ENCODE measurements at regions not wholly inside any gene's neighbourhood (a gene's known extent, or its start where the extent isn't known, plus 50 kb on each side); places are given as distances from the start of the nearest gene placed in this dataset.

DNA sequence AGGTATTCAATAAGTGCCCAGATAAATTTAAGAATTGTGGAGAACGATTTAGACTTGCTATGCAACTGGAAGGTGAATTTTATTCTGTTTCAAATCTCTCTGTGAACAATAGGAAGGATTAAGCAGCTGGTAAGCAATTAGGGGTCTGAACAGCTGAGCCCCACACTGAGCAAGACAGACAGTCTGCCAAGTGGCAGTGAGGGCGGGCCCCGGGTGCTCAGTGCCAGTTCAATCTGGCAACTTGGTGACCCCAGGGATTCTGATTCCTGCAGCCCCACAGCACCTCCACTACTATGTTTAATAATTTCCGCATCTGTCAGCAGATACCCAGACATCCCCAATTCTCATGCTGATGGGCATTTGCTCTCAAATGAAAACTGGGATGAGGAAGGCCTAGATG, 317.3 kb downstream of the PPP1R2C start:
- Histone ChIP-seq H3K4me2 (ENCODE audit: insufficient read depth, low read length, poor library complexity, severe bottlenecking) (no peak overlapping the region), H3K14ac (ENCODE audit: low read length) (no peak overlapping the region), H3K4ac (ENCODE audit: low read length) (no peak overlapping the region), H3K27me3 (ENCODE audit: control insufficient read depth in 3 of 3, insufficient read depth in 3 of 3, low read depth in 1 of 3, low read length in 3 of 3) (no peaks in the 10 kb centered on the region), H2AK5ac (ENCODE audit: low read depth, low read length) (no peak overlapping the region), H3K18ac (ENCODE audit: low read length) (no peak overlapping the region), H2BK15ac (ENCODE audit: low read length) (no peak overlapping the region), H2BK120ac (ENCODE audit: low read depth, low read length) (no peak overlapping the region), H2BK12ac (ENCODE audit: low read length) (no peak overlapping the region), H3K4me3 (ENCODE audit: low read length in 2 of 2) (no peak overlapping the region), H3K23ac (ENCODE audit: low read depth, low read length, poor library complexity) (no peak overlapping the region), H3K79me1 (ENCODE audit: low read depth, low read length) (no peaks in the 10 kb centered on the region), H3K27ac (replicated peaks; ENCODE audit: low read length) (no peak overlapping the region), H3K9me3 (replicated peaks in 1 of 2; ENCODE audit: control insufficient read depth in 2 of 2, insufficient read depth in 1 of 2, low read depth in 1 of 2, low read length in 2 of 2) (no peaks in the 10 kb centered on the region), H3K9ac (ENCODE audit: low read depth, low read length, poor library complexity) (no peak overlapping the region), H4K8ac (ENCODE audit: low read depth, low read length) (no peak overlapping the region), H2AFZ (ENCODE audit: low read length) (no peak overlapping the region), H3K36me3 (replicated peaks in 1 of 2; ENCODE audit: control insufficient read depth in 2 of 2, insufficient read depth in 2 of 2, low read length in 2 of 2) (no peaks in the 10 kb centered on the region), H2BK5ac (ENCODE audit: low read length) (no peak overlapping the region), H3K4me1 (ENCODE audit: control insufficient read depth in 2 of 2, insufficient read depth in 1 of 2, low read depth in 1 of 2, low read length in 2 of 2) (peaks cover 0 to 1% of the 10 kb centered on the region in 2 donors), H4K91ac (ENCODE audit: low read depth, low read length, poor library complexity) (no peak overlapping the region)
- WGBS, 2 donors (ENCODE audit: extremely low coverage in 2 of 2, insufficient read length in 2 of 2, insufficient replicate concordance in 1 of 2), result no CpG with 5 or more reads among the region's 4 CpGs
- DNase-seq (ENCODE audit: low spot score), result no peak

DNA sequence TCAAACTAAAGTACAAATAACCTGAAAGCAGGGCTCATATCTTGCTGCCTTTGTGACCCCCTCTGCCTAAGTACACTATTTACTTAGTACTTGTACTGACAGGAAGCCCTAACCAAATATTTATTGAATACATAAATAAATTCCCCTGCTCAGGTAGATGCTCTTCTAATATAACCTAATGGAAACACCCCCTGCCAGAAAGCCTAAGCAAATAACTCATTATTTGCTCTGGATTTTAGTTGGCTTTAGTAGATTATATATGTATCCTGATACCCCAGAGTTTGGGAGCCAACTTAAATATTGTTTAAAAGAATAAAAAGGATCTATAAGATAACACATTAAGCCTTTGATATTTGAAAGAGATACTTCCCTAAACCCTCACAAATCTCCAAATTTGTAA, 318.2 kb downstream of the PPP1R2C start:
- Histone ChIP-seq H3K23ac (ENCODE audit: low read depth, low read length, poor library complexity) (no peak overlapping the region), H3K36me3 (replicated peaks in 1 of 2; ENCODE audit: control insufficient read depth in 2 of 2, insufficient read depth in 2 of 2, low read length in 2 of 2) (no peaks in the 10 kb centered on the region), H3K27me3 (ENCODE audit: control insufficient read depth in 3 of 3, insufficient read depth in 3 of 3, low read depth in 1 of 3, low read length in 3 of 3) (no peaks in the 10 kb centered on the region), H3K14ac (ENCODE audit: low read length) (no peak overlapping the region), H4K91ac (ENCODE audit: low read depth, low read length, poor library complexity) (no peak overlapping the region), H3K4me3 (ENCODE audit: low read length in 2 of 2) (no peak overlapping the region), H2BK15ac (ENCODE audit: low read length) (no peak overlapping the region), H3K4me2 (ENCODE audit: insufficient read depth, low read length, poor library complexity, severe bottlenecking) (no peak overlapping the region), H2AFZ (ENCODE audit: low read length) (no peak overlapping the region), H3K9me3 (replicated peaks in 1 of 2; ENCODE audit: control insufficient read depth in 2 of 2, insufficient read depth in 1 of 2, low read depth in 1 of 2, low read length in 2 of 2) (no peaks in the 10 kb centered on the region), H4K8ac (ENCODE audit: low read depth, low read length) (no peak overlapping the region), H2AK5ac (ENCODE audit: low read depth, low read length) (no peak overlapping the region), H3K18ac (ENCODE audit: low read length) (no peak overlapping the region), H2BK12ac (ENCODE audit: low read length) (no peak overlapping the region), H3K4me1 (ENCODE audit: control insufficient read depth in 2 of 2, insufficient read depth in 1 of 2, low read depth in 1 of 2, low read length in 2 of 2) (peaks cover 0 to 1% of the 10 kb centered on the region in 2 donors), H2BK5ac (ENCODE audit: low read length) (no peak overlapping the region), H3K27ac (replicated peaks; ENCODE audit: low read length) (no peak overlapping the region), H3K4ac (ENCODE audit: low read length) (no peak overlapping the region), H3K79me1 (ENCODE audit: low read depth, low read length) (no peaks in the 10 kb centered on the region), H2BK120ac (ENCODE audit: low read depth, low read length) (no peak overlapping the region), H3K9ac (ENCODE audit: low read depth, low read length, poor library complexity) (no peak overlapping the region)
- DNase-seq (ENCODE audit: low spot score), result no peak

DNA sequence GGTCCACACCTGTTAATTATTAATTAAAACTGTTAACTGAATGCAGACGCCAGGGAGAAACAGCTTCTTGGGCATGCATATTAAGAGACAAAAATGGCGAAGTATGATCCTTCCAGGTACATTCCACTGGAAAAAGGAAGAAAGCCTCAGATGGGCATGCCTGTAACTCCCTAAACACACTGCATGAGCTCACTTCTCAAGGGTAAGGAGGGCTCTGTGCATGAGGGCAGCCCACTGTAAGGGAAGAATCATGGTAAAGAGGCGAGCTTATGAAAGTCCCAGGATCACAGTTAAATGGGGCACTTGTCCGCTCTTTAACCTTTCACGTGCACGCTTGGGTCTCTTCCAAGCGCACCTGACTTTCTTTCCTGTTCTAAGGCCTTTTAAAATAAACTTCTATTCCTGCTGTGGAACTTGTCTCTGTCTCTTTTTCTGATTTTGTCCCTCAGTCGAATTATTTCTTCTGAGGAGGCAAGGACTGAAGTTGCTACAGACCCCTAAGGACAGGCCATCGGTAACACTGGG, 321.7 kb downstream of the PPP1R2C start:
- no peak overlapping the region for H3K14ac ChIP-seq (ENCODE audit: low read length)
- no peak overlapping the region for H3K18ac ChIP-seq (ENCODE audit: low read length)
- H4K91ac ChIP-seq (ENCODE audit: low read depth, low read length, poor library complexity), result no peak overlapping the region
- no peaks in the 10 kb centered on the region for H3K36me3 ChIP-seq (replicated peaks in 1 of 2; ENCODE audit: control insufficient read depth in 2 of 2, insufficient read depth in 2 of 2, low read length in 2 of 2)
- no peak overlapping the region for H2BK5ac ChIP-seq (ENCODE audit: low read length)
- no peak overlapping the region for H2BK15ac ChIP-seq (ENCODE audit: low read length)
- H3K4me3 ChIP-seq (ENCODE audit: low read length in 2 of 2), result no peak overlapping the region
- WGBS, 2 donors (ENCODE audit: extremely low coverage in 2 of 2, insufficient read length in 2 of 2, insufficient replicate concordance in 1 of 2), result no CpG with 5 or more reads among the region's 9 CpGs
- no peak overlapping the region for H2BK120ac ChIP-seq (ENCODE audit: low read depth, low read length)
- no peaks in the 10 kb centered on the region for H3K79me1 ChIP-seq (ENCODE audit: low read depth, low read length)
- no peak overlapping the region for H3K9ac ChIP-seq (ENCODE audit: low read depth, low read length, poor library complexity)
- H4K8ac ChIP-seq (ENCODE audit: low read depth, low read length), result no peak overlapping the region
- no peaks in the 10 kb centered on the region for H3K9me3 ChIP-seq (replicated peaks in 1 of 2; ENCODE audit: control insufficient read depth in 2 of 2, insufficient read depth in 1 of 2, low read depth in 1 of 2, low read length in 2 of 2)
- no peaks in the 10 kb centered on the region for H3K27me3 ChIP-seq (ENCODE audit: control insufficient read depth in 3 of 3, insufficient read depth in 3 of 3, low read depth in 1 of 3, low read length in 3 of 3)
- H3K27ac ChIP-seq (replicated peaks; ENCODE audit: low read length), result no peak overlapping the region
- no peak overlapping the region for H2AK5ac ChIP-seq (ENCODE audit: low read depth, low read length)
- no peak overlapping the region for H2AFZ ChIP-seq (ENCODE audit: low read length)
- H3K4me1 ChIP-seq (ENCODE audit: control insufficient read depth in 2 of 2, insufficient read depth in 1 of 2, low read depth in 1 of 2, low read length in 2 of 2), result peaks cover 0 to 1% of the 10 kb centered on the region in 2 donors
- DNase-seq (ENCODE audit: low spot score), result no peak
- H2BK12ac ChIP-seq (ENCODE audit: low read length), result no peak overlapping the region
- no peak overlapping the region for H3K23ac ChIP-seq (ENCODE audit: low read depth, low read length, poor library complexity)
- H3K4me2 ChIP-seq (ENCODE audit: insufficient read depth, low read length, poor library complexity, severe bottlenecking), result no peak overlapping the region
- H3K4ac ChIP-seq (ENCODE audit: low read length), result no peak overlapping the region

DNA sequence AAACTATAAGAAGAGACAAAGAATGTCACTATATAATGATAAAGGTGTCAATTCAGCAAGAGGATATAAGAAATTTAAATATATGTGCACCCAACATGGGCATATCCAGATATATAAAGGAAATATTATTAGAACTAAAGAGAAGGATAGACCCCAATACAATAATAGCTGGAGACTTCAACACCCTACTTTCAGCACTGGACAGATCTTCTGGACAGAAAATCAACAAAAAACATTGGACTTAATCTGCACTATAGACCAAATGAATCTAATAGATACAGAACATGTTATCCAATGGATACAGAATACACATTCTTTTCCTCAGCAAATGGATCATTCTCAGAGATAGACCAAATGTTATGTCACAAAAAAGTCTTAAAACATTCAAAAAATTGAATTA, 327.7 kb downstream of the PPP1R2C start:
- Histone ChIP-seq H3K4ac (ENCODE audit: low read length) (no peak overlapping the region), H2AFZ (ENCODE audit: low read length) (no peak overlapping the region), H2BK12ac (ENCODE audit: low read length) (no peak overlapping the region), H2BK120ac (ENCODE audit: low read depth, low read length) (no peak overlapping the region), H3K79me1 (ENCODE audit: low read depth, low read length) (no peaks in the 10 kb centered on the region), H3K9ac (ENCODE audit: low read depth, low read length, poor library complexity) (no peak overlapping the region), H3K4me3 (ENCODE audit: low read length in 2 of 2) (no peak overlapping the region), H3K4me1 (ENCODE audit: control insufficient read depth in 2 of 2, insufficient read depth in 1 of 2, low read depth in 1 of 2, low read length in 2 of 2) (no peaks in the 10 kb centered on the region), H3K18ac (ENCODE audit: low read length) (no peak overlapping the region), H3K9me3 (replicated peaks in 1 of 2; ENCODE audit: control insufficient read depth in 2 of 2, insufficient read depth in 1 of 2, low read depth in 1 of 2, low read length in 2 of 2) (no peaks in the 10 kb centered on the region), H3K23ac (ENCODE audit: low read depth, low read length, poor library complexity) (no peak overlapping the region), H4K8ac (ENCODE audit: low read depth, low read length) (no peak overlapping the region), H2BK15ac (ENCODE audit: low read length) (no peak overlapping the region), H4K91ac (ENCODE audit: low read depth, low read length, poor library complexity) (no peak overlapping the region), H3K27ac (replicated peaks; ENCODE audit: low read length) (no peak overlapping the region), H3K14ac (ENCODE audit: low read length) (no peak overlapping the region), H2AK5ac (ENCODE audit: low read depth, low read length) (no peak overlapping the region), H3K4me2 (ENCODE audit: insufficient read depth, low read length, poor library complexity, severe bottlenecking) (no peak overlapping the region), H3K27me3 (ENCODE audit: control insufficient read depth in 3 of 3, insufficient read depth in 3 of 3, low read depth in 1 of 3, low read length in 3 of 3) (no peaks in the 10 kb centered on the region), H3K36me3 (replicated peaks in 1 of 2; ENCODE audit: control insufficient read depth in 2 of 2, insufficient read depth in 2 of 2, low read length in 2 of 2) (no peaks in the 10 kb centered on the region), H2BK5ac (ENCODE audit: low read length) (no peak overlapping the region)
- DNase-seq (ENCODE audit: low spot score), result no peak
